ENCODE measurements at regions not wholly inside any gene's neighbourhood (a gene's known extent, or its start where the extent isn't known, plus 50 kb on each side); places are given as distances from the start of the nearest gene placed in this dataset.

GRCh38 chr14:42548349-42548748 lies 941.7 kb downstream of the LRFN5 start:
- Histone ChIP-seq H3K9me3 (replicated peaks; ENCODE audit: control insufficient read depth, insufficient read depth, low read length) (peaks cover 6% of the 10 kb centered on the region), H3K4me3 (replicated peaks in 1 of 3; ENCODE audit: insufficient read depth in 1 of 3, low read depth in 1 of 3, low read length in 3 of 3) (no peak overlapping the region), H3K36me3 (ENCODE audit: control insufficient read depth in 2 of 2, extremely low read depth in 1 of 2, insufficient read depth in 2 of 2, low read length in 2 of 2) (no peaks in the 10 kb centered on the region), H3K9ac (replicated peaks; ENCODE audit: extremely low read depth, insufficient read depth, low read length) (no peak overlapping the region), H3K27me3 (ENCODE audit: control insufficient read depth in 2 of 2, insufficient read depth in 2 of 2, low read length in 2 of 2) (no peaks in the 10 kb centered on the region), H3K4me2 (ENCODE audit: insufficient read depth, low read length) (no peak overlapping the region), H3K4me1 (ENCODE audit: control insufficient read depth, extremely low read depth, insufficient read depth, low read length) (no peaks in the 10 kb centered on the region), H3K9me1 (replicated peaks; ENCODE audit: control insufficient read depth, extremely low read depth, insufficient read depth, low read length) (no peaks in the 10 kb centered on the region), H2AFZ (ENCODE audit: low read depth, low read length) (no peak overlapping the region), H3K27ac (ENCODE audit: insufficient read depth, low read depth, low read length) (no peak overlapping the region), H4K20me1 (replicated peaks; ENCODE audit: control insufficient read depth, extremely low read depth, insufficient read depth, low read length) (no peaks in the 10 kb centered on the region), H3K79me2 (ENCODE audit: control insufficient read depth, insufficient read depth, low read length) (no peaks in the 10 kb centered on the region)
- TF ChIP-seq EZH2 (IDR thresholded peaks at IDR 0.05; ENCODE audit: borderline replicate concordance, low read depth, low read length, severe bottlenecking), result no peak
- TF ChIP-seq GATA2 (IDR thresholded peaks at IDR 0.05; ENCODE audit: insufficient read depth, insufficient read length, low read depth, low read length), result no peak
- TF ChIP-seq FOS (IDR thresholded peaks at IDR 0.05; ENCODE audit: borderline replicate concordance, insufficient read depth, low read length), result no peak
- no peak for TF ChIP-seq CTCF (IDR thresholded peaks at IDR 0.05; ENCODE audit: extremely low read depth in 1 of 2, insufficient read depth in 1 of 2, low read depth in 1 of 2, low read length in 2 of 2)
- TF ChIP-seq JUN (IDR thresholded peaks at IDR 0.05; ENCODE audit: borderline replicate concordance, insufficient read depth, insufficient read length, low read depth), result no peak
- no peak for TF ChIP-seq POLR2A (IDR thresholded peaks at IDR 0.05; ENCODE audit: low read depth, low read length)
- ChIA-PET POLR2A (no interaction called here), CTCF (no interaction called here)
- DNase-seq (ENCODE audit: low read depth, low spot score) (no peak), FAIRE-seq (no peak)
- intact Hi-C loops (cut with micrococcal nuclease), result no loop called here
- dilution Hi-C loops (cut with MboI; ENCODE audit: extremely low pct_ligation_motif_present, low sequenced_read_pairs), result no loop called here
- no TSS peak for BruUV-seq (replicated peaks)

GRCh38 chr14:42545636-42546035 lies 939.0 kb downstream of the LRFN5 start:
- Histone ChIP-seq H3K27me3 (ENCODE audit: control insufficient read depth in 2 of 2, insufficient read depth in 2 of 2, low read length in 2 of 2) (no peaks in the 10 kb centered on the region), H4K20me1 (replicated peaks; ENCODE audit: control insufficient read depth, extremely low read depth, insufficient read depth, low read length) (no peaks in the 10 kb centered on the region), H2AFZ (ENCODE audit: low read depth, low read length) (no peak overlapping the region), H3K27ac (ENCODE audit: insufficient read depth, low read depth, low read length) (no peak overlapping the region), H3K4me3 (replicated peaks in 1 of 3; ENCODE audit: insufficient read depth in 1 of 3, low read depth in 1 of 3, low read length in 3 of 3) (no peak overlapping the region), H3K79me2 (ENCODE audit: control insufficient read depth, insufficient read depth, low read length) (no peaks in the 10 kb centered on the region), H3K9me3 (replicated peaks; ENCODE audit: control insufficient read depth, insufficient read depth, low read length) (peaks cover 6% of the 10 kb centered on the region), H3K9me1 (replicated peaks; ENCODE audit: control insufficient read depth, extremely low read depth, insufficient read depth, low read length) (no peaks in the 10 kb centered on the region), H3K36me3 (ENCODE audit: control insufficient read depth in 2 of 2, extremely low read depth in 1 of 2, insufficient read depth in 2 of 2, low read length in 2 of 2) (no peaks in the 10 kb centered on the region), H3K4me1 (ENCODE audit: control insufficient read depth, extremely low read depth, insufficient read depth, low read length) (no peaks in the 10 kb centered on the region), H3K4me2 (ENCODE audit: insufficient read depth, low read length) (no peak overlapping the region), H3K9ac (replicated peaks; ENCODE audit: extremely low read depth, insufficient read depth, low read length) (no peak overlapping the region)
- FAIRE-seq (no peak), DNase-seq (ENCODE audit: low read depth, low spot score) (no peak)
- intact Hi-C loops (cut with micrococcal nuclease) (no loop called here), dilution Hi-C loops (cut with MboI; ENCODE audit: extremely low pct_ligation_motif_present, low sequenced_read_pairs) (no loop called here)
- no TSS peak for BruUV-seq (replicated peaks)
- POLR2A ChIA-PET, result no interaction called here
- TF ChIP-seq CTCF (IDR thresholded peaks at IDR 0.05; ENCODE audit: extremely low read depth in 1 of 2, insufficient read depth in 1 of 2, low read depth in 1 of 2, low read length in 2 of 2) (no peak), FOS (IDR thresholded peaks at IDR 0.05; ENCODE audit: borderline replicate concordance, insufficient read depth, low read length) (no peak), GATA2 (IDR thresholded peaks at IDR 0.05; ENCODE audit: insufficient read depth, insufficient read length, low read depth, low read length) (no peak), POLR2AphosphoS5 (IDR thresholded peaks at IDR 0.05; ENCODE audit: insufficient read depth, low read depth, low read length) (no peak), MAX (IDR thresholded peaks at IDR 0.05; ENCODE audit: insufficient read depth, insufficient read length) (no peak), POLR2A (IDR thresholded peaks at IDR 0.05; ENCODE audit: low read depth, low read length) (no peak), JUN (IDR thresholded peaks at IDR 0.05; ENCODE audit: borderline replicate concordance, insufficient read depth, insufficient read length, low read depth) (no peak), MYC (IDR thresholded peaks at IDR 0.05; ENCODE audit: low read depth, low read length) (no peak), EZH2 (IDR thresholded peaks at IDR 0.05; ENCODE audit: borderline replicate concordance, low read depth, low read length, severe bottlenecking) (no peak)
- CTCF ChIA-PET, result interaction anchor here (1.5 kb wide), 1 partner anchor 16 kb away, joined by 3 read pairs; no protein-coding TSS in a partner anchor

All from endothelial cell of umbilical vein (primary cell).